ENCODE measurements at regions not wholly inside any gene's neighbourhood (a gene's known extent, or its start where the extent isn't known, plus 50 kb on each side); places are given as distances from the start of the nearest gene placed in this dataset.

- no peak for DNase-seq (ENCODE audit: low spot score)
- TF ChIP-seq CTCF (IDR thresholded peaks at IDR 0.05; ENCODE audit: borderline replicate concordance, control extremely low read depth, extremely low read depth, insufficient read depth, missing control alignments): no peak
- in situ Hi-C loops (cut with MboI; ENCODE audit: low sequenced_read_pairs, unreplicated experiment): no loop called here
Measured at GRCh38 chr13:61039302-61039701, 376.3 kb downstream of the PCDH20 start.

GRCh38 chr13:61036715-61037114 is 378.9 kb downstream of the PCDH20 start:
- in situ Hi-C loops (cut with MboI; ENCODE audit: low sequenced_read_pairs, unreplicated experiment): no loop called here
- no peak for TF ChIP-seq CTCF (IDR thresholded peaks at IDR 0.05; ENCODE audit: borderline replicate concordance, control extremely low read depth, extremely low read depth, insufficient read depth, missing control alignments)
- no peak for DNase-seq (ENCODE audit: low spot score)

- in situ Hi-C loops (cut with MboI; ENCODE audit: low sequenced_read_pairs, unreplicated experiment): no loop called here
- no peak for DNase-seq (ENCODE audit: low spot score)
- no peak for TF ChIP-seq CTCF (IDR thresholded peaks at IDR 0.05; ENCODE audit: borderline replicate concordance, control extremely low read depth, extremely low read depth, insufficient read depth, missing control alignments)
Measured at GRCh38 chr13:61030445-61030844, 385.2 kb downstream of the PCDH20 start.

- in situ Hi-C loops (cut with MboI; ENCODE audit: low sequenced_read_pairs, unreplicated experiment): no loop called here
- TF ChIP-seq CTCF (IDR thresholded peaks at IDR 0.05; ENCODE audit: borderline replicate concordance, control extremely low read depth, extremely low read depth, insufficient read depth, missing control alignments): no peak
- no peak for DNase-seq (ENCODE audit: low spot score)
Measured at GRCh38 chr13:61029064-61029463, 386.6 kb downstream of the PCDH20 start.

GRCh38 chr13:61024046-61024445 is 391.6 kb downstream of the PCDH20 start:
- no peak for DNase-seq (ENCODE audit: low spot score)
- in situ Hi-C loops (cut with MboI; ENCODE audit: low sequenced_read_pairs, unreplicated experiment): no loop called here
- no peak for TF ChIP-seq CTCF (IDR thresholded peaks at IDR 0.05; ENCODE audit: borderline replicate concordance, control extremely low read depth, extremely low read depth, insufficient read depth, missing control alignments)

- TF ChIP-seq CTCF (IDR thresholded peaks at IDR 0.05; ENCODE audit: borderline replicate concordance, control extremely low read depth, extremely low read depth, insufficient read depth, missing control alignments): no peak
- in situ Hi-C loops (cut with MboI; ENCODE audit: low sequenced_read_pairs, unreplicated experiment): no loop called here
- DNase-seq (ENCODE audit: low spot score): no peak
Measured at GRCh38 chr13:61021838-61022237, 393.8 kb downstream of the PCDH20 start.

- no peak for TF ChIP-seq CTCF (IDR thresholded peaks at IDR 0.05; ENCODE audit: borderline replicate concordance, control extremely low read depth, extremely low read depth, insufficient read depth, missing control alignments)
- no peak for DNase-seq (ENCODE audit: low spot score)
- in situ Hi-C loops (cut with MboI; ENCODE audit: low sequenced_read_pairs, unreplicated experiment): no loop called here
Measured at GRCh38 chr13:61013796-61014195, 401.9 kb downstream of the PCDH20 start.

Measured in GM13976 (cell line).